GM21576 (cell line): ENCODE measurements at regions not wholly inside any gene's neighbourhood (a gene's known extent, or its start where the extent isn't known, plus 50 kb on each side); places are given as distances from the start of the nearest gene placed in this dataset.

Experiments
- ATAC-seq: cut with Tn5 transposase; IDR thresholded peaks from one replicate; pipeline ENCODE4 v1.9.1; 2021; ENCODE audit warnings: mild to moderate bottlenecking, moderate library complexity; ENCODE audit not compliant: unreplicated experiment

DNA sequence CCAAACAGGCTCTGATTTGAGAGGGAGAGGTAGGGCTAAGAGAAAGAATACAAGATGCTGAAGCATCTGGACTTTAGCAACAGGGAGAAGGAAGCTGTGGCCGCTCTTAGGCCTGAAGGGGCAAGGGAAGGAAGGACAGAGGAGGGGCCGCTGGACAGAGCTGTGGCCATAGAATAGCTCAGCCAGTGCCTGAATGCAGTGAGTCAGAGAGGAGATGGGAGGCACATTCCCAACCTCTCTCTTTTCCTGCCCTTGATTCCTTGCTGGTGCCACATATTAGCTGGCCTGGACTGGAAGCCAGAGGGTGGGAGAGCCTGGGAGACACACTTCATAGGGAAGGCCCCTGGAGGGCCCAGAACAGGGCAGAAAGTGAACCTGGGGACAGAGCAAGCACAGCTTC is 83.4 kb upstream of the POU3F1 start:
- no peak for ATAC-seq

DNA sequence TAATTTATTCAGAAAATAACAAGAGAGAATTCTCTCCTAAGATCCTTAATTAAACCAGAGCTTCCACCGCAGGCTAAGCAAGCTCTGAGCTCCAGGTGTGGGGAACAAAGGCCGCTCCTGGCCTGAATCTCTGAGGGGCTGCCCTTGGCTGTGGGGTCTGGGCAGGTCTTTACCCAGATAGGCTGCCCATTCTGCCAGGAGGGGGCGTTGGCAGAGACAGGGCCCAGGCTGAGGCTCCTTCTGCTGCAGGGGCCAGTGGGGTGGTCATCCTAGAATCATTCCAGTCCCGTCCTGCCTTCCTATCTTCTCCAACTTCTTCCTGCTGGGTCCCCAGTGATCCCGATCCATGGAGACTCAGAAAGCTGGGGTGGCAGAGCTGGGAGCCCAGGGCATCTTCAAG is 82.9 kb upstream of the POU3F1 start:
- ATAC-seq: no peak

GRCh38 chr1:38128926-38129453 is 82.4 kb upstream of the POU3F1 start:
- ATAC-seq: no peak

DNA sequence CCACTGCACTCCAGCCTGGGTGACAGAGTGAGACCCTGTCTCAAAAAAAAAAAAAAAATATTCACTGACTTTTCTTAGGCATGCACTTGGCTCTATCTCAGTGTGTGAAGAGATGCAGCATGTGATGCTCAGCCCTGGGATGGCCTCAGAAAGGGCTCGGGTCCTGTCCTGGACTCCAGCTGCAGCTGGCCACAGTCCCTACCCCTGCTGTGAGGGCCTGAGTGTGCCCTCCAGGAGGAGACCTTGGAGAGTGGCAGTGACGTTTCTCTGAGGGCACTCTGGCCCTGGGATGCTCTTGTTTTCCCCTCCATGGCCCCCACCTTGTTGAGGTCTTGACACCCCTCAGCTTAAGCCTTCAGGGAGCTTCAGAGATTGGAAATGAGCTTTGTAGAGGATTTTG is 81.9 kb upstream of the POU3F1 start:
- ATAC-seq: no peak

DNA sequence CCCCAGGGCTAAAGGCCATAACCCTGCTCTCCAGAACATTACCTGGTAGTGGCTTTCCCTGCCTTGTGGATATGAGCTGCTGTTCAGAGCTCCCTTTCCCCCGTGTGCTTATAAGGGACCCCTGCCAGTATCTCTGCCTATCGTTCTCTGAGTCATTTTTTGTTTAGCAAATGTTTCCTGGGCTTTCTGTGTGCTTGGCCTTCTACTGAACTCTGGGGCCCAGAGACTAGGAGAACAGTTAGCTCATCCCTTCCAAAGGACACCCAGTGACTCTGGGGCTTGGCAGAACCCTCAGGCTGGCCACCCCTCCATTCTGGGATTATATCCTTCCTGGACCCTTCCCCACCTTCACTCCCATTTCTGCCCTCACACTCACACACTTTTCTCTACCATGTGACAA is 80.8 kb upstream of the POU3F1 start:
- no peak for ATAC-seq

DNA sequence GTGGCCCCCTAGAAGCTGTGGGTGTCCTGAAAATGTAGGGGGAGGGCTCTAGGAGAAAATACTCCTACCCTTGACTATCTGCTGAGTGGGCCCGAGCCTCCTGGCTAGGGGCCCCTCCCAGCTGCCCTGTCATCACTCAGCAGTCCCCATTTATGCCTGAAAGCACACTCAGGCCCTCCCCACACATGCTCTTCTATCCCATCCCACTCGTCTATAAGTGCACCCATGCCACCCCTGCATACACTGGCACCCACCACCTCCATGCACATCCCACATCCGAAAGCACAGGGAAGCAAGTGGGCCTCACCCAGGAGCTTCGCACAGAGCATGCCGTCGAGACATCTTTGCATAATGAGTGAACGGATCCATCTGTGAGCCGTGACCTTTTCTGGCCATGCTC is 80.4 kb upstream of the POU3F1 start:
- no peak for ATAC-seq

GRCh38 chr1:38125837-38126520 is 79.4 kb upstream of the POU3F1 start:
- no peak for ATAC-seq

GRCh38 chr1:38125016-38125415 is 78.4 kb upstream of the POU3F1 start:
- no peak for ATAC-seq

DNA sequence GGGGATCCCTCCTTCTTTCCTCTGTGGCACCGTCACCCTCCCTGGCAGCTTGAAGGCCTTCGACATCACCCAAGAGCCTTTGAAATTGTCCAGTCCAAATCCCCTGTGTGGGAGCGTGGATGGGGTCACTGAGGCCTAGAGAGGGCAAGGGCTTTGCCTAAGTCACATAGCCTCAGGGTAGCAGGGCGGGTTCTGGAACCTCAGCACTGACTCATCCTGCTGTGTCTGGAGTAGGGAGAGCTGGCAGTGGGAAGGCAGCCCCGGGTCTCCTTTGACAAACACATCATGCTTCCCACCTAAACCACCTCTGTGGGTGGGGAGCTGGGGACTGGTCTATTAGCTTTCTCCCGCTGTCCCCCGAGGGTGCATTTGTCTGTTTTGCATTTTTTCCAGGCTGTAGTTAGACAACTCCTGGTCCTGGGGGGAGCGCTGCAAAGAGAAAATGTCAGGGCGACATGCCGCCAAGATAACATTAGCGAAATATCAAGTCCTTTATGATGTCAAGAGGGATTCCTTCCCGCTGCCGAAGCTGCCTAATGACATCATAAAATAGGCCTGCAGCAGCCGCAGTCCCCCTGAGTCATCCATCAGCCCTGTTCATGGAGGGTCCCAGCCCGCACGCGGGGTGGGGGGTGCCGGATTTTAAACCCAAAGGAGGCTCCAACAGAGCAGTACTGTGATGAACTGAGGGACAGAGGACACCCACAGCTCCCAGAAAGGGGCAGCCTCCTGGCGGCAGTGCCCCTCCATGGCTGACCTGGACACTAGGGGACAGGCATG is 77.0 kb upstream of the POU3F1 start:
- ATAC-seq: no peak

DNA sequence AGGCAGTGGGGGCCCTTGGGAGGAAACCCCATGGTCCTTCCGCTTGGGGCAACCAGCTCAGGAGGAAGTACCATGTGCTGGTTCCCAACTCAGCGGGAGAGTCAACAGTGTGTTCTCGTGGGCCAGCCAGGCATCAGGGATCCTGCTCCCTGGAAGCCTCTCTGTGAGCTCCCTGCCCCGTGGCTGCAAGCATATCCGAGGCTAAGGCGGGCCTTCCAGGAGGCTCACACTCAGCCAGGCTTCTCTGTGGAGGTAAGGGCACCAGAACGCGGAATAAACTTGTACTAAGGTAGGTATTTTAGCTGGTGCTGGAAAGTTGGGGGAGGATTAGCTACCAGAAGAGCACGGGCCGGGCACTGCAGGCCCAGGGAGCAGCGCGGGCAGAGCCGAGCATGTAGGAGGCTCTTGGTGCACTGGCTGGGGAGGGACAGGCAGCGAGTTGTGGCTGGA is 74.7 kb upstream of the POU3F1 start:
- ATAC-seq: no peak

DNA sequence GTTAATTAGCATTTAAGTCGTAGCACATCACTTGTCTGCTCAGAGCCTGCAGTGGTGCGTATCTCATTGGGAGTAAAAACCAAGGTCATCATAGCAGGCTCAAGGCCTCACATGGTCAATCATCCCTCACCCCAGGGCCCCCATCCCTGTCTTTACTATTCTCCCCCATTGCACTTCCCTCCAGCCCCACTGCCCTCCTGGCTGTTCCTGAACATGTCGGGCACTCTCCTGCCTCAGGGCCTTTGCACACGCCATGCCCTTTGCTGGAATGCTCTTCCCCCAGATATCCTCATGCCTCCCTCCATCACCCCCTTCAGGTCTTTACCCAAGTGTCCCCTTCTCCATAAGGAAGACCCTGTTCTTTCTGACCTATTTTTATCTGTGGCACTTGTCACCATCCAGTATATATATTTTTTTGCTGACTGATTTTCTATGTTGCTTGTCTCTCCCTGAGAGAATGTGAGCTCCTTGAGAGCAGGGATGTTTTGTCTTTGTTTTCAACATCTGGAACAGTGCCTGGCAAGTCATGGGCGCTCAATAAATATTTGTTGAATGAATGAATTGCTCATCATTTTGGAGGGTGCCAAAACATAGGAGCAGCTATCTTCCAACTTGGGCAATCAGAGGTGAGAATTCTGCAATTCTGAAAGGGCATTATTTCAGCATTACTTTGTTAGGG is 74.1 kb upstream of the POU3F1 start:
- no peak for ATAC-seq

DNA sequence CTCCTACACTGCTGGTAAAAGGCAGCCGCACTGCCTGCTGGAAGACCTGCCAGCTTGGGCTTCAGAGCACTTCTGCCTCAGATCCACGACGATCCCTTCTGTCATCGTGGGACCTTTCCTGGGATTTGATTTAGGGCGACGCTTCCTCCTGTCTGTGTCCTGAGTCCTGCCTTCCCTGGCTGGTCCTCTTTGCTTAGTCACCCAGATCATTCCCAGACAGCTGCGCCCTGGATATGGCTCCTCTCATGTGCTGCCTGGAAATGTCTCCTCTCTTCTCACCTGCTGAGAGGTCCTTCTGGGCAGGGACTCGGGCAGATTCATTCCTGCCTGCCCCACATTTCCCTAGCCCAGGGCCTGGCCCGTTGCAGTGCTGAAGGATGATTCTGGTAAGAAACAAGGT is 72.4 kb upstream of the POU3F1 start:
- no peak for ATAC-seq

- ATAC-seq: no peak
Observed at GRCh38 chr1:38117444-38117887, 70.9 kb upstream of the POU3F1 start.

GRCh38 chr1:38115682-38116202 is 69.1 kb upstream of the POU3F1 start:
- no peak for ATAC-seq

DNA sequence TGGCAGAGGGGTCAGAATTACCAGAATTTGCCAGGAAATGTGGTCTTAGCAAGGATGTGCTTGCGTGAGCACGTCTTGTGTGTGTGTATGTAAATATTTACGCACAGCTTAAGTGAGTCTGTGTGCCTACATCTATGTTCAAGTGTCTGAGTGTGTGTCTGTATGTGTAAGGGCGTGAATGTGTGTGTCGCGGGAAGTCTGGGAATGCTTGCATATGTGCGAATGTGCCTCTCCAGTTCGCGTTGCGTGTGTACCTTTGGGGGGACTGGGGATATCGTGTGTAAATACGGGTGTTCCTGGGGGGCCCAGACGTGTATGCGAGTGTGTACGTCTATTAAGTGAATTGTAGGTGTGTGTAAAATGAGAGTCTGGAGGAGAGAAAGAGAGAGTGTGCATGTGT is 68.6 kb upstream of the POU3F1 start:
- ATAC-seq: no peak

GRCh38 chr1:38114241-38115026 is 67.8 kb upstream of the POU3F1 start:
- ATAC-seq: no peak

GRCh38 chr1:38113159-38113666 is 66.6 kb upstream of the POU3F1 start:
- no peak for ATAC-seq

DNA sequence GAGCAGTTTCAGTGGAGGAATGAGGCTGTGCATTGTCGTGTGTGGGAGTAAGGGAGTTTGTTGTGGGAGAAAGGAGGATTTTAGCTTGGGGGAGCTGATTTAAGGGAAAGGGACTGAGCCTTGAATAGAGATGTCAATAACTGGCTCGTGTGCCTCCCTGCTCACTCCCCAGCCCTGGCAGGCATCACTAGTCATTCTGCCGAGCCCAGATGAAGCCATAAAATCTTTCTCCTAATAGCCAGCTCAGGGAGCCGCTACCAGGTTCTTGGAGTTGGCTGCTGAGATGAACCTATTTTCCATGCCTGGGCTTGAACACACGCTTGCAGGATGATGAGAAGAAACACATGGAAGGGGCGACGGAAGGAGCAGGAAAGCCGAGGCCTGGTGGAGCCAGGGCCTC is 65.0 kb upstream of the POU3F1 start:
- no peak for ATAC-seq

GRCh38 chr1:38105267-38105666 is 58.7 kb upstream of the POU3F1 start:
- ATAC-seq: no peak

DNA sequence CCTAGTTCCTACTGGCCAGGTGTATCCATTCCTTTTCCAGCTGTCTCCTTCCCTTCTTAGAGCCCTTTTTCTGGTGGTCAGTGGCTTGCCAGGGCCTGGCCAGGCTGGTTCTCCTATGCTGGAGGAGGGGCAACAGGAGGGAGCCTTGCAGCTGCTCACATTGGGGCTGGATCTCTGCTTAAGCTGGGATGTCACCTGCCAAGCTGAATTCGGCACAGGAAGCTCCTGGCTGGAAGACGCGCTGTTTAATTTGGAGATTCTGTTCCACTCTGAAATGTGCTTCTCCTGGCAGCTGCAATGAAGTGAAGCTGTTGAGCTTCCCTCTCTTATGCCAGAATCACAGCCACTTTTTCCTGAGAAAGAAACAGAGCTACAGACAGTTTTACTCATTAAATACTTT is 56.0 kb upstream of the POU3F1 start:
- ATAC-seq: no peak
